ENCODE measurements at regions not wholly inside any gene's neighbourhood (a gene's known extent, or its start where the extent isn't known, plus 50 kb on each side); places are given as distances from the start of the nearest gene placed in this dataset.

DNA sequence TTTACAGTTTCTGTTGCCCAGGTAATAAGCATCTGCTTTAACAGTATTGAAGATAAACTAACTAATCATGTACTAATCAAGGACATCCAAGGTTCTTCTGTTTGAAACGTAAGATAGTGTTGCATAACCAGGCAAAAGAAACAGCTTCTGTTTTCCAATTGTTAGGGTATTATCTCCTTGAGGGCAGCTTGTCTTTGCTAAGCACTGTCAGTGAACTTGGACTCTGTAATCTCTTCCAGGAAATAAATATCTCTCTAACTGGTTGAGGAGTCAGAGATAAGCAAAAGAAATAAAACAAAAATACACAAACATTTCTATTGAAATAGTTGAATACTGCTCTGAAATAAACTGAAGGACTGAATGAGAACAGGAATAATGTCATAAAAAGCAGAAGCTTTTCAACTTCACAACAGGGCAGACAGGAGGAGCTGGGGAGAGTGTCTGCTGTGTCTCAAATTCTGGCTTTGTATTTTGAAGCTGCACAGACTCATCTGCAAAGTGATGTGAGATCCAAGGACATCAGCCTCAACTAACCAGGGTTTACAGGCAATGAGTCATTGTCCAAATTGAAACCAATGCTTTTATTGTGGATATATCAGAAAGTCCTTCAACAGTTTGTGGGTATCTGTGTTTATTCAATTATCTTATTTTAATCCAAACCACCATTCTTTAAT, 1253.0 kb upstream of the PCDH7 start:
- TF ChIP-seq, protein P1, sequence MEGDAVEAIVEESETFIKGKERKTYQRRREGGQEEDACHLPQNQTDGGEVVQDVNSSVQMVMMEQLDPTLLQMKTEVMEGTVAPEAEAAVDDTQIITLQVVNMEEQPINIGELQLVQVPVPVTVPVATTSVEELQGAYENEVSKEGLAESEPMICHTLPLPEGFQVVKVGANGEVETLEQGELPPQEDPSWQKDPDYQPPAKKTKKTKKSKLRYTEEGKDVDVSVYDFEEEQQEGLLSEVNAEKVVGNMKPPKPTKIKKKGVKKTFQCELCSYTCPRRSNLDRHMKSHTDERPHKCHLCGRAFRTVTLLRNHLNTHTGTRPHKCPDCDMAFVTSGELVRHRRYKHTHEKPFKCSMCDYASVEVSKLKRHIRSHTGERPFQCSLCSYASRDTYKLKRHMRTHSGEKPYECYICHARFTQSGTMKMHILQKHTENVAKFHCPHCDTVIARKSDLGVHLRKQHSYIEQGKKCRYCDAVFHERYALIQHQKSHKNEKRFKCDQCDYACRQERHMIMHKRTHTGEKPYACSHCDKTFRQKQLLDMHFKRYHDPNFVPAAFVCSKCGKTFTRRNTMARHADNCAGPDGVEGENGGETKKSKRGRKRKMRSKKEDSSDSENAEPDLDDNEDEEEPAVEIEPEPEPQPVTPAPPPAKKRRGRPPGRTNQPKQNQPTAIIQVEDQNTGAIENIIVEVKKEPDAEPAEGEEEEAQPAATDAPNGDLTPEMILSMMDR (IDR thresholded peaks at IDR 0.05): no peak
- no peak for TF ChIP-seq POLR2A (IDR thresholded peaks at IDR 0.05)
